ENCODE measurements at regions not wholly inside any gene's neighbourhood (a gene's known extent, or its start where the extent isn't known, plus 50 kb on each side); places are given as distances from the start of the nearest gene placed in this dataset.

- no peak for TF ChIP-seq CTCF (IDR thresholded peaks at IDR 0.05; ENCODE audit: low read length)
- TF ChIP-seq EZH2phosphoT487 (IDR thresholded peaks at IDR 0.05; ENCODE audit: low read length) = no peak
- no peak for TF ChIP-seq EZH2 (optimal IDR thresholded peaks at IDR 0.05; ENCODE audit: low read depth, low read length)
Observed at GRCh38 chr16:17926866-17927399, 409.6 kb downstream of the NPIPA8 start.

Data from MM.1S (cell line).